Testis (tissue), 2 donors: ENCODE measurements at regions not wholly inside any gene's neighbourhood (a gene's known extent, or its start where the extent isn't known, plus 50 kb on each side); places are given as distances from the start of the nearest gene placed in this dataset.
"Not testable (repeated sequence)": the region's sequence is repeated elsewhere in the genome, so short reads cannot be mapped to it uniquely, and the experiment has no call there.

Experiments used
- CTCF ChIP-seq, 3 experiments: fragments of 450-650 bp in 2 of 3; fragments of 200-600 bp in 1 of 3; sonication (generic) in 1 of 3; IDR thresholded peaks; one replicate each; pipeline ENCODE4 v1.5.1; 2016 to 2019; ENCODE audit warnings: antibody characterized with exemption in 3 of 3, mild to moderate bottlenecking in 2 of 3, moderate library complexity in 1 of 3
- POLR2A ChIP-seq: fragments of 450-650 bp; IDR thresholded peaks from one replicate; pipeline ENCODE4 v1.6.1; 2017; ENCODE audit warnings: antibody characterized with exemption, mild to moderate bottlenecking, moderate library complexity

- TF ChIP-seq CTCF (IDR thresholded peaks at IDR 0.05); POLR2A: not testable (repeated sequence)
Observed at GRCh38 chr12:61294011-61294410, 966.2 kb upstream of the USP15 start.
